Fibroblast of pulmonary artery (primary cell): ENCODE measurements at regions not wholly inside any gene's neighbourhood (a gene's known extent, or its start where the extent isn't known, plus 50 kb on each side); places are given as distances from the start of the nearest gene placed in this dataset.

Experiments used
- DNase-seq: peaks from one replicate; pipeline ENCODE4 v3.0.0-alpha.2; 2010; ENCODE audit warnings: low read depth
- H3K4me3 ChIP-seq: replicated peaks from 2 replicates; pipeline ENCODE4 v1.5.1; 2011; ENCODE audit warnings: low read depth, mild to moderate bottlenecking, control low read depth, low read length, moderate library complexity
- CTCF ChIP-seq: IDR thresholded peaks from 2 replicates; pipeline ENCODE4 v1.5.1; 2011; ENCODE audit warnings: mild to moderate bottlenecking, control low read depth, low read length, inconsistent platforms; ENCODE audit errors: missing control alignments

GRCh38 chr11:119505861-119506260, 82.9 kb upstream of the THY1 start:
- no peak for TF ChIP-seq CTCF
- H3K4me3 ChIP-seq: no peak overlapping the region
- no peak for DNase-seq

- H3K4me3 ChIP-seq: no peak overlapping the region
- DNase-seq: no peak
- TF ChIP-seq CTCF: no peak
Observed at GRCh38 chr11:119505071-119505470, 82.1 kb upstream of the THY1 start.

GRCh38 chr11:119504371-119504770, 81.4 kb upstream of the THY1 start:
- no peak for TF ChIP-seq CTCF
- H3K4me3 ChIP-seq: no peak overlapping the region
- DNase-seq: no peak

GRCh38 chr11:119501777-119502405, 78.9 kb upstream of the THY1 start:
- TF ChIP-seq CTCF: no peak
- no peak for DNase-seq
- H3K4me3 ChIP-seq: no peak overlapping the region

GRCh38 chr11:119497717-119498116, 74.7 kb upstream of the THY1 start:
- no peak for DNase-seq
- TF ChIP-seq CTCF: no peak
- no peak overlapping the region for H3K4me3 ChIP-seq

GRCh38 chr11:119496997-119497396, 74.0 kb upstream of the THY1 start:
- DNase-seq: no peak
- TF ChIP-seq CTCF: no peak

GRCh38 chr11:119496469-119496868, 73.5 kb upstream of the THY1 start:
- H3K4me3 ChIP-seq: no peak overlapping the region
- no peak for TF ChIP-seq CTCF
- DNase-seq: no peak

More at GRCh38 chr11:119496997-119497396, 74.0 kb upstream of the THY1 start:
- H3K4me3 ChIP-seq: no peak overlapping the region
